HEK293 (cell line): ENCODE measurements at regions not wholly inside any gene's neighbourhood (a gene's known extent, or its start where the extent isn't known, plus 50 kb on each side); places are given as distances from the start of the nearest gene placed in this dataset.

Experiments
- GLI2 ChIP-seq: fragments of 450-650 bp; formaldehyde crosslinking; IDR thresholded peaks from 2 replicates; pipeline ENCODE4; 2017; ENCODE audit warnings: missing biosample characterization, missing genetic modification characterization, low read depth, borderline replicate concordance
- GLIS2 ChIP-seq: fragments of 450-650 bp; formaldehyde crosslinking; IDR thresholded peaks from 2 replicates; pipeline ENCODE4 v1.5.1; 2016; ENCODE audit warnings: missing biosample characterization, missing genetic modification characterization
- HOXA7 ChIP-seq: sonication (generic); formaldehyde crosslinking; IDR thresholded peaks from 2 replicates; pipeline ENCODE4 v1.8.1; 2022; ENCODE audit warnings: missing genetic modification reagents, borderline replicate concordance
- KLF7 ChIP-seq: fragments of 450-650 bp; formaldehyde crosslinking; IDR thresholded peaks from 2 replicates; pipeline ENCODE4 v1.5.1; 2016; ENCODE audit warnings: missing biosample characterization, missing genetic modification characterization, borderline replicate concordance
- KLF9 ChIP-seq: fragments of 450-650 bp; formaldehyde crosslinking; IDR thresholded peaks from 2 replicates; pipeline ENCODE4 v1.5.1; 2016; ENCODE audit warnings: missing biosample characterization, missing genetic modification characterization, low read depth
- OVOL3 ChIP-seq: fragments of 450-650 bp; formaldehyde crosslinking; IDR thresholded peaks from 2 replicates; pipeline ENCODE4 v1.5.1; 2016; ENCODE audit warnings: missing biosample characterization, missing genetic modification characterization
- RBAK ChIP-seq: fragments of 450-650 bp; formaldehyde crosslinking; IDR thresholded peaks from 2 replicates; pipeline ENCODE4 v1.5.1; 2016; ENCODE audit warnings: missing biosample characterization, missing genetic modification characterization
- REPIN1 ChIP-seq: fragments of 450-650 bp; formaldehyde crosslinking; IDR thresholded peaks from 2 replicates; pipeline ENCODE4 v1.5.1; 2017; ENCODE audit warnings: missing biosample characterization, missing genetic modification characterization, low read depth
- ZFP37 ChIP-seq: fragments of 450-650 bp; formaldehyde crosslinking; IDR thresholded peaks from 2 replicates; pipeline ENCODE4 v1.5.1; 2016; ENCODE audit warnings: missing biosample characterization, missing genetic modification characterization
- ZFP69B ChIP-seq: fragments of 450-650 bp; formaldehyde crosslinking; IDR thresholded peaks from 2 replicates; pipeline ENCODE4 v1.5.1; 2016; ENCODE audit warnings: missing biosample characterization, missing genetic modification characterization
- ZIC2 ChIP-seq: fragments of 450-650 bp; formaldehyde crosslinking; IDR thresholded peaks from 2 replicates; pipeline ENCODE4 v1.5.1; 2016; ENCODE audit warnings: missing biosample characterization, missing genetic modification characterization
- ZNF10 ChIP-seq: fragments of 450-650 bp; formaldehyde crosslinking; IDR thresholded peaks from 2 replicates; pipeline ENCODE4 v1.5.1; 2017; ENCODE audit warnings: missing biosample characterization, missing genetic modification characterization
- ZNF114 ChIP-seq: fragments of 450-650 bp; formaldehyde crosslinking; IDR thresholded peaks from 2 replicates; pipeline ENCODE4 v1.5.0; 2017; ENCODE audit warnings: missing biosample characterization, missing genetic modification characterization
- ZNF121 ChIP-seq: fragments of 450-650 bp; formaldehyde crosslinking; IDR thresholded peaks from 2 replicates; pipeline ENCODE4 v1.5.1; 2016; ENCODE audit warnings: missing biosample characterization, missing genetic modification characterization
- ZNF140 ChIP-seq: fragments of 450-650 bp; formaldehyde crosslinking; IDR thresholded peaks from 2 replicates; pipeline ENCODE4 v1.5.1; 2016; ENCODE audit warnings: missing biosample characterization, missing genetic modification characterization
- ZNF157 ChIP-seq: fragments of 450-650 bp; formaldehyde crosslinking; IDR thresholded peaks from 2 replicates; pipeline ENCODE4 v1.5.1; 2016; ENCODE audit warnings: missing biosample characterization, missing genetic modification characterization
- ZNF19 ChIP-seq: fragments of 450-650 bp; formaldehyde crosslinking; IDR thresholded peaks from 2 replicates; pipeline ENCODE4; 2016; ENCODE audit warnings: missing biosample characterization, missing genetic modification characterization, low read depth
- ZNF311 ChIP-seq: fragments of 450-650 bp; formaldehyde crosslinking; IDR thresholded peaks from 2 replicates; pipeline ENCODE4 v1.5.1; 2017; ENCODE audit warnings: missing biosample characterization, missing genetic modification characterization, borderline replicate concordance
- ZNF37A ChIP-seq: fragments of 450-650 bp; IDR thresholded peaks from 2 replicates; pipeline ENCODE4 v1.5.1; 2018; ENCODE audit warnings: missing biosample characterization, missing genetic modification characterization
- ZNF530 ChIP-seq: fragments of 450-650 bp; formaldehyde crosslinking; IDR thresholded peaks from 2 replicates; pipeline ENCODE4 v1.5.1; 2016; ENCODE audit warnings: low read depth, missing biosample characterization, missing genetic modification characterization
- ZNF555 ChIP-seq: fragments of 450-650 bp; formaldehyde crosslinking; conservative IDR thresholded peaks from 2 replicates; pipeline ENCODE4 v1.5.1; 2017; ENCODE audit warnings: missing biosample characterization, mild to moderate bottlenecking, missing genetic modification characterization, inconsistent platforms
- ZNF610 ChIP-seq: fragments of 450-650 bp; formaldehyde crosslinking; IDR thresholded peaks from 2 replicates; pipeline ENCODE4 v1.5.1; 2016; ENCODE audit warnings: missing biosample characterization, missing genetic modification characterization, borderline replicate concordance
- ZNF664 ChIP-seq: fragments of 450-650 bp; formaldehyde crosslinking; IDR thresholded peaks from 2 replicates; pipeline ENCODE4 v1.5.1; 2016; ENCODE audit warnings: missing biosample characterization, missing genetic modification characterization
- ZNF677 ChIP-seq: fragments of 450-650 bp; IDR thresholded peaks from 2 replicates; pipeline ENCODE4 v1.5.0; 2018; ENCODE audit warnings: missing biosample characterization, mild to moderate bottlenecking, missing genetic modification characterization, moderate library complexity
- ZNF707 ChIP-seq: fragments of 450-650 bp; formaldehyde crosslinking; IDR thresholded peaks from 2 replicates; pipeline ENCODE4 v1.5.1; 2016; ENCODE audit warnings: missing biosample characterization, missing genetic modification characterization
- ZNF777 ChIP-seq: fragments of 450-650 bp; formaldehyde crosslinking; IDR thresholded peaks from 2 replicates; pipeline ENCODE4 v1.5.1; 2017; ENCODE audit warnings: missing biosample characterization, missing genetic modification characterization, borderline replicate concordance
- ZNF785 ChIP-seq: fragments of 450-650 bp; formaldehyde crosslinking; IDR thresholded peaks from 2 replicates; pipeline ENCODE4 v1.5.1; 2016; ENCODE audit warnings: missing biosample characterization, missing genetic modification characterization
- ZSCAN30 ChIP-seq: fragments of 450-650 bp; IDR thresholded peaks from 2 replicates; pipeline ENCODE4 v1.5.1; 2018; ENCODE audit warnings: missing biosample characterization, mild to moderate bottlenecking, missing genetic modification characterization, moderate library complexity
- TF ChIP-seq, protein P1 (sequence below): fragments of 450-650 bp; formaldehyde crosslinking; IDR thresholded peaks from 2 replicates; pipeline ENCODE4 v1.5.1; 2016; ENCODE audit warnings: missing biosample characterization, missing genetic modification characterization
- TF ChIP-seq, protein P2 (sequence below): fragments of 450-650 bp; formaldehyde crosslinking; IDR thresholded peaks from 2 replicates; pipeline ENCODE4 v1.5.1; 2016; ENCODE audit warnings: missing biosample characterization, missing genetic modification characterization
- TF ChIP-seq, protein P3 (sequence below): fragments of 450-650 bp; formaldehyde crosslinking; IDR thresholded peaks from 2 replicates; pipeline ENCODE4 v1.5.1; 2016; ENCODE audit warnings: missing biosample characterization, missing genetic modification characterization
- TF ChIP-seq, protein P4 (sequence below): fragments of 450-650 bp; IDR thresholded peaks from 2 replicates; pipeline ENCODE4 v1.5.1; 2018; ENCODE audit warnings: missing biosample characterization, mild to moderate bottlenecking, missing genetic modification characterization
- TF ChIP-seq, protein P5 (sequence below): fragments of 450-650 bp; formaldehyde crosslinking; IDR thresholded peaks from 2 replicates; pipeline ENCODE4 v1.5.1; 2016; ENCODE audit warnings: missing biosample characterization, missing genetic modification characterization, low read depth
- TF ChIP-seq, protein P6 (sequence below): fragments of 450-650 bp; formaldehyde crosslinking; IDR thresholded peaks from 2 replicates; pipeline ENCODE4 v1.5.1; 2016; ENCODE audit warnings: missing biosample characterization, missing genetic modification characterization

DNA sequence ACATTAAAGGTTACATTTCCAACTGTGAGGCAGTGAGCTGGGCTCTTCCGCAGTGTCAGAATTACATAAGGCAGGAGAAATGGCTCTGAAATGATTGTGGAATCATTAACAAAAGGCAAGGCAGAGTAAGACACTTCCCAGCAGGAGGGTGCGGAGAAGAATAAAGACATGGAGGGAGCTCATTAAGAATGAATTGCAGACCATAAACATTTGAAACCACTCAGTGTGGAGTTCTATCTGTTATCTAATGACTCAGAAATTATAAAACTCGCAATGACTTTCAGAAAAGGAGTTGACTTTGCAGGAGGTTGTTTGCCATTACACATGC, 77.0 kb downstream of the SMIM21 start (continued):
- no peak for TF ChIP-seq ZNF19 (tag by site-specific recombination)
- TF ChIP-seq, protein P1, sequence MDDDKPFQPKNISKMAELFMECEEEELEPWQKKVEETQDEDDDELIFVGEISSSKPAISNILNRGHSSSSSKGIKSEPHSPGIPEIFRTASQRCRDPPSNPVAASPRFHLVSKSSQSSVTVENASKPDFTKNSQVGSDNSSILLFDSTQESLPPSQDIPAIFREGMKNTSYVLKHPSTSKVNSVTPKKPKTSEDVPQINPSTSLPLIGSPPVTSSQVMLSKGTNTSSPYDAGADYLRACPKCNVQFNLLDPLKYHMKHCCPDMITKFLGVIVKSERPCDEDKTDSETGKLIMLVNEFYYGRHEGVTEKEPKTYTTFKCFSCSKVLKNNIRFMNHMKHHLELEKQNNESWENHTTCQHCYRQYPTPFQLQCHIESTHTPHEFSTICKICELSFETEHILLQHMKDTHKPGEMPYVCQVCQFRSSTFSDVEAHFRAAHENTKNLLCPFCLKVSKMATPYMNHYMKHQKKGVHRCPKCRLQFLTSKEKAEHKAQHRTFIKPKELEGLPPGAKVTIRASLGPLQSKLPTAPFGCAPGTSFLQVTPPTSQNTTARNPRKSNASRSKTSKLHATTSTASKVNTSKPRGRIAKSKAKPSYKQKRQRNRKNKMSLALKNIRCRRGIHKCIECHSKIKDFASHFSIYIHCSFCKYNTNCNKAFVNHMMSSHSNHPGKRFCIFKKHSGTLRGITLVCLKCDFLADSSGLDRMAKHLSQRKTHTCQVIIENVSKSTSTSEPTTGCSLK (tag by site-specific recombination) = no peak
- TF ChIP-seq ZNF530 (tag by site-specific recombination) = no peak
- peak; percentile 68 for TF ChIP-seq ZIC2 (tag by site-specific recombination)
- TF ChIP-seq GLIS2 (tag by site-specific recombination) = no peak
- TF ChIP-seq ZNF157 (tag by site-specific recombination) = no peak
- no peak for TF ChIP-seq ZNF555 (tag by site-specific recombination)
- TF ChIP-seq ZNF610 (tag by site-specific recombination) = no peak
- no peak for TF ChIP-seq ZNF311 (tag by site-specific recombination)
- no peak for TF ChIP-seq REPIN1 (tag by site-specific recombination)
- no peak for TF ChIP-seq ZNF140 (tag by site-specific recombination)
- TF ChIP-seq HOXA7 = no peak
- no peak for TF ChIP-seq ZNF777
- TF ChIP-seq, protein P2, sequence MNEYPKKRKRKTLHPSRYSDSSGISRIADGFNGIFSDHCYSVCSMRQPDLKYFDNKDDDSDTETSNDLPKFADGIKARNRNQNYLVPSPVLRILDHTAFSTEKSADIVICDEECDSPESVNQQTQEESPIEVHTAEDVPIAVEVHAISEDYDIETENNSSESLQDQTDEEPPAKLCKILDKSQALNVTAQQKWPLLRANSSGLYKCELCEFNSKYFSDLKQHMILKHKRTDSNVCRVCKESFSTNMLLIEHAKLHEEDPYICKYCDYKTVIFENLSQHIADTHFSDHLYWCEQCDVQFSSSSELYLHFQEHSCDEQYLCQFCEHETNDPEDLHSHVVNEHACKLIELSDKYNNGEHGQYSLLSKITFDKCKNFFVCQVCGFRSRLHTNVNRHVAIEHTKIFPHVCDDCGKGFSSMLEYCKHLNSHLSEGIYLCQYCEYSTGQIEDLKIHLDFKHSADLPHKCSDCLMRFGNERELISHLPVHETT (tag by site-specific recombination) = no peak
- no peak for TF ChIP-seq ZNF664 (tag by site-specific recombination)
- TF ChIP-seq ZSCAN30 (tag by site-specific recombination) = 0 out of 2 replicates have a peak, but pooled peaks have one; percentile 28
- TF ChIP-seq ZNF37A (tag by site-specific recombination) = no peak
- no peak for TF ChIP-seq ZNF121 (tag by site-specific recombination)
- TF ChIP-seq GLI2 (tag by site-specific recombination) = 0 out of 2 replicates have a peak, but pooled peaks have one; percentile 26
- TF ChIP-seq, protein P3, sequence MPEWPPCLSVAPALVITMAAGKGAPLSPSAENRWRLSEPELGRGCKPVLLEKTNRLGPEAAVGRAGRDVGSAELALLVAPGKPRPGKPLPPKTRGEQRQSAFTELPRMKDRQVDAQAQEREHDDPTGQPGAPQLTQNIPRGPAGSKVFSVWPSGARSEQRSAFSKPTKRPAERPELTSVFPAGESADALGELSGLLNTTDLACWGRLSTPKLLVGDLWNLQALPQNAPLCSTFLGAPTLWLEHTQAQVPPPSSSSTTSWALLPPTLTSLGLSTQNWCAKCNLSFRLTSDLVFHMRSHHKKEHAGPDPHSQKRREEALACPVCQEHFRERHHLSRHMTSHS (tag by site-specific recombination) = no peak
- TF ChIP-seq KLF7 (tag by site-specific recombination) = no peak
- TF ChIP-seq, protein P4, sequence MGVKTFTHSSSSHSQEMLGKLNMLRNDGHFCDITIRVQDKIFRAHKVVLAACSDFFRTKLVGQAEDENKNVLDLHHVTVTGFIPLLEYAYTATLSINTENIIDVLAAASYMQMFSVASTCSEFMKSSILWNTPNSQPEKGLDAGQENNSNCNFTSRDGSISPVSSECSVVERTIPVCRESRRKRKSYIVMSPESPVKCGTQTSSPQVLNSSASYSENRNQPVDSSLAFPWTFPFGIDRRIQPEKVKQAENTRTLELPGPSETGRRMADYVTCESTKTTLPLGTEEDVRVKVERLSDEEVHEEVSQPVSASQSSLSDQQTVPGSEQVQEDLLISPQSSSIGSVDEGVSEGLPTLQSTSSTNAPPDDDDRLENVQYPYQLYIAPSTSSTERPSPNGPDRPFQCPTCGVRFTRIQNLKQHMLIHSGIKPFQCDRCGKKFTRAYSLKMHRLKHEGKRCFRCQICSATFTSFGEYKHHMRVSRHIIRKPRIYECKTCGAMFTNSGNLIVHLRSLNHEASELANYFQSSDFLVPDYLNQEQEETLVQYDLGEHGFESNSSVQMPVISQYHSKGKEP = no peak
- TF ChIP-seq KLF9 = no peak
- TF ChIP-seq, protein P5, sequence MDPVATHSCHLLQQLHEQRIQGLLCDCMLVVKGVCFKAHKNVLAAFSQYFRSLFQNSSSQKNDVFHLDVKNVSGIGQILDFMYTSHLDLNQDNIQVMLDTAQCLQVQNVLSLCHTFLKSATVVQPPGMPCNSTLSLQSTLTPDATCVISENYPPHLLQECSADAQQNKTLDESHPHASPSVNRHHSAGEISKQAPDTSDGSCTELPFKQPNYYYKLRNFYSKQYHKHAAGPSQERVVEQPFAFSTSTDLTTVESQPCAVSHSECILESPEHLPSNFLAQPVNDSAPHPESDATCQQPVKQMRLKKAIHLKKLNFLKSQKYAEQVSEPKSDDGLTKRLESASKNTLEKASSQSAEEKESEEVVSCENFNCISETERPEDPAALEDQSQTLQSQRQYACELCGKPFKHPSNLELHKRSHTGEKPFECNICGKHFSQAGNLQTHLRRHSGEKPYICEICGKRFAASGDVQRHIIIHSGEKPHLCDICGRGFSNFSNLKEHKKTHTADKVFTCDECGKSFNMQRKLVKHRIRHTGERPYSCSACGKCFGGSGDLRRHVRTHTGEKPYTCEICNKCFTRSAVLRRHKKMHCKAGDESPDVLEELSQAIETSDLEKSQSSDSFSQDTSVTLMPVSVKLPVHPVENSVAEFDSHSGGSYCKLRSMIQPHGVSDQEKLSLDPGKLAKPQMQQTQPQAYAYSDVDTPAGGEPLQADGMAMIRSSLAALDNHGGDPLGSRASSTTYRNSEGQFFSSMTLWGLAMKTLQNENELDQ (tag by site-specific recombination) = no peak
- TF ChIP-seq ZNF677 (tag by site-specific recombination) = no peak
- TF ChIP-seq OVOL3 = no peak
- no peak for TF ChIP-seq ZFP37 (tag by site-specific recombination)
- TF ChIP-seq ZNF707 (tag by site-specific recombination) = no peak
- TF ChIP-seq ZNF114 = no peak
- TF ChIP-seq ZFP69B (tag by site-specific recombination) = no peak
- TF ChIP-seq, protein P6, sequence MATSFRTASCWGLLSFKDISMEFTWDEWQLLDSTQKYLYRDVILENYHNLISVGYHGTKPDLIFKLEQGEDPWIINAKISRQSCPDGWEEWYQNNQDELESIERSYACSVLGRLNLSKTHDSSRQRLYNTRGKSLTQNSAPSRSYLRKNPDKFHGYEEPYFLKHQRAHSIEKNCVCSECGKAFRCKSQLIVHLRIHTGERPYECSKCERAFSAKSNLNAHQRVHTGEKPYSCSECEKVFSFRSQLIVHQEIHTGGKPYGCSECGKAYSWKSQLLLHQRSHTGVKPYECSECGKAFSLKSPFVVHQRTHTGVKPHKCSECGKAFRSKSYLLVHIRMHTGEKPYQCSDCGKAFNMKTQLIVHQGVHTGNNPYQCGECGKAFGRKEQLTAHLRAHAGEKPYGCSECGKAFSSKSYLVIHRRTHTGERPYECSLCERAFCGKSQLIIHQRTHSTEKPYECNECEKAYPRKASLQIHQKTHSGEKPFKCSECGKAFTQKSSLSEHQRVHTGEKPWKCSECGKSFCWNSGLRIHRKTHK (tag by site-specific recombination) = no peak
- no peak for TF ChIP-seq RBAK (tag by site-specific recombination)
- TF ChIP-seq ZNF10 (tag by site-specific recombination) = no peak
- no peak for TF ChIP-seq ZNF785 (tag by site-specific recombination)
